Esophagus (tissue), 2 donors: ENCODE measurements at regions not wholly inside any gene's neighbourhood (a gene's known extent, or its start where the extent isn't known, plus 50 kb on each side); places are given as distances from the start of the nearest gene placed in this dataset.

Experiments
- H3K27ac ChIP-seq, 2 donors: one replicate each; pipeline ENCODE4 v1.5.1; 2013; ENCODE audit warnings: low read depth in 2 of 2, mild to moderate bottlenecking in 2 of 2, inconsistent platforms in 1 of 2, low read length in 1 of 2, moderate library complexity in 1 of 2
- H3K27me3 ChIP-seq, 2 donors: one replicate each; pipeline ENCODE4 v1.6.1; 2013; ENCODE audit warnings: low read length in 2 of 2, control low read depth in 1 of 2, mild to moderate bottlenecking in 1 of 2; ENCODE audit not compliant: insufficient read depth in 2 of 2, control insufficient read depth in 1 of 2
- H3K36me3 ChIP-seq, 2 donors: one replicate each; pipeline ENCODE4 v1.6.1; 2013; ENCODE audit warnings: low read length in 1 of 2; ENCODE audit not compliant: control insufficient read depth in 2 of 2, insufficient read depth in 2 of 2
- H3K4me1 ChIP-seq, 2 donors: one replicate each; pipeline ENCODE4 v1.6.1; 2013; ENCODE audit warnings: low read length in 1 of 2; ENCODE audit not compliant: control insufficient read depth in 2 of 2, insufficient read depth in 2 of 2
- H3K4me3 ChIP-seq, 2 donors: one replicate each; pipeline ENCODE4 v1.5.1; 2013; ENCODE audit warnings: low read length in 2 of 2, mild to moderate bottlenecking in 2 of 2, low read depth in 1 of 2, moderate library complexity in 1 of 2
- H3K9me3 ChIP-seq, 2 donors: one replicate each; pipeline ENCODE4 v1.6.1; 2013; ENCODE audit warnings: mild to moderate bottlenecking in 2 of 2, low read depth in 1 of 2, low read length in 1 of 2, moderate library complexity in 1 of 2; ENCODE audit not compliant: control insufficient read depth in 2 of 2, insufficient read depth in 1 of 2
- WGBS, 2 donors: extraction: QIAGEN DNeasy Blood & Tissue Kit; methylation state at CpG; one replicate each; pipeline ENCODE4 v1.1.7; 2013; 5-methylcytosine and 5-hydroxymethylcytosine counted together
- donor health status: healthy with polysubstance abuse.
- donor health status: Bipolar disorder and iron deficiency.

- H3K4me3 ChIP-seq, result no peak overlapping the region
- H3K36me3 ChIP-seq, result no peaks in the 10 kb centered on the region
- H3K27me3 ChIP-seq, result no peaks in the 10 kb centered on the region
- no peak overlapping the region for H3K27ac ChIP-seq
- 83 to 88% methylated on average over 4 of the region's 4 CpGs for WGBS, 2 donors
- H3K9me3 ChIP-seq, result peaks cover 0 to 2% of the 10 kb centered on the region in 2 donors
- H3K4me1 ChIP-seq, result no peaks in the 10 kb centered on the region
These were observed 130.6 kb upstream of the CACNA1E start for GRCh38 chr1:181352695-181353094.

- no peak overlapping the region for H3K27ac ChIP-seq
- WGBS, 2 donors, result 64 to 72% methylated on average over 1 of the region's 1 CpG
- peaks cover 2 to 3% of the 10 kb centered on the region in 2 donors for H3K9me3 ChIP-seq
- H3K4me3 ChIP-seq, result no peak overlapping the region
- H3K36me3 ChIP-seq, result no peaks in the 10 kb centered on the region
- H3K4me1 ChIP-seq, result no peaks in the 10 kb centered on the region
- H3K27me3 ChIP-seq, result no peaks in the 10 kb centered on the region
These were observed 129.8 kb upstream of the CACNA1E start for GRCh38 chr1:181353526-181353925.

GRCh38 chr1:181354865-181355264, 128.5 kb upstream of the CACNA1E start:
- 87 to 96% methylated on average over 3 of the region's 3 CpGs for WGBS, 2 donors
- H3K4me1 ChIP-seq, result no peaks in the 10 kb centered on the region
- no peaks in the 10 kb centered on the region for H3K27me3 ChIP-seq
- H3K27ac ChIP-seq, result no peak overlapping the region
- no peak overlapping the region for H3K4me3 ChIP-seq
- H3K9me3 ChIP-seq, result peaks cover 2 to 3% of the 10 kb centered on the region in 2 donors
- no peaks in the 10 kb centered on the region for H3K36me3 ChIP-seq

GRCh38 chr1:181356505-181357340, 126.6 kb upstream of the CACNA1E start:
- H3K4me1 ChIP-seq, result no peaks in the 10 kb centered on the region
- 60 to 68% methylated on average over 11 of the region's 11 CpGs for WGBS, 2 donors
- H3K27ac ChIP-seq, result no peak overlapping the region

DNA sequence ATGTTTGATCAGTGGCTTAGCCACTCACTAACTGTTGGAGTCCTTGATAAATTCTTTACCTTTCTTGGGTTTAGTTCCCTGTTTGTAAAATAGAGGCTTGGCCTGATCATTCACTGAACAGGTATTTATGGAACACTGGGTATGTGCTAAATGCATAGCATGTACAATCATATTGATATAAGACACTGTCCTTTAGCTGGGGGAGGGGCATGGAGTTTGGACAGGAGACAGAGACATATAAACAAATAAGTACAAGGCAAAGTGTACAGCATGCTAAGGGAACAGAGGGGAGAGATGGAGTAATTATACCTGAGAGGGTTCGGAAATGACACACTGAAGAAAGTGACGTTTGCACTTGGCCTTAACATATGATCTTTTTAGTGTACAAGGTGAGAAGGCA, 124.3 kb upstream of the CACNA1E start:
- H3K27me3 ChIP-seq, result no peaks in the 10 kb centered on the region
- H3K4me3 ChIP-seq, result no peak overlapping the region
- no peak overlapping the region for H3K27ac ChIP-seq
- H3K4me1 ChIP-seq, result no peaks in the 10 kb centered on the region
- WGBS, 2 donors, result 74 to 79% methylated on average over 2 of the region's 2 CpGs
- H3K36me3 ChIP-seq, result no peaks in the 10 kb centered on the region
- peaks cover 0 to 3% of the 10 kb centered on the region in 2 donors for H3K9me3 ChIP-seq

More at GRCh38 chr1:181356505-181357340, 126.6 kb upstream of the CACNA1E start:
- H3K4me3 ChIP-seq, result no peak overlapping the region
- no peaks in the 10 kb centered on the region for H3K36me3 ChIP-seq
- H3K9me3 ChIP-seq, result peaks cover 0 to 3% of the 10 kb centered on the region in 2 donors
- no peaks in the 10 kb centered on the region for H3K27me3 ChIP-seq

DNA sequence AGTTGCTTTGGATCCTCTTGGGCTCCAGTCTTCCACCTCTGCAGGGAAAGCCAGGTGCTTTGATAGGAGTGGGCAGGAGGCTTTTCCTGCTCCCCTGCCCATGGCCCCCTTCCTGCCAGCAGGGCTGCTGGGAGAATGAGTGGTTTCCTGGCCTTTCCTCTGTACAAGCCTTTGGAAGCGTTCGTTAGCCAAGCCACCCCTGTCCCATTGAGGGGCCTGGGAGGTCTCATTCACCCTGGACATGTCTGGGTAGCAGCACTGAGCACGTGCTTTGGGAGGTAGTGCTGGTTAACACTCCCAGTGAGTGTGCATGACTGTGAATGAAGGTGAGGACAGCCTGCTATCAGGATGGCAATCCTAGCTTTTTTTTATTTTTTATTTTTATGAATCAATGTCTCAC, 118.5 kb upstream of the CACNA1E start:
- H3K9me3 ChIP-seq, result no peaks in the 10 kb centered on the region
- no peaks in the 10 kb centered on the region for H3K27me3 ChIP-seq
- no peak overlapping the region for H3K27ac ChIP-seq
- WGBS, 2 donors, result 75 to 89% methylated on average over 3 of the region's 3 CpGs
- H3K4me3 ChIP-seq, result no peak overlapping the region
- no peaks in the 10 kb centered on the region for H3K4me1 ChIP-seq
- no peaks in the 10 kb centered on the region for H3K36me3 ChIP-seq

- Histone ChIP-seq H3K27ac (no peak overlapping the region), H3K36me3 (no peaks in the 10 kb centered on the region), H3K9me3 (no peaks in the 10 kb centered on the region), H3K4me3 (no peak overlapping the region), H3K27me3 (no peaks in the 10 kb centered on the region), H3K4me1 (no peaks in the 10 kb centered on the region)
- 92 to 96% methylated on average over 8 of the region's 8 CpGs for WGBS, 2 donors
These were observed 116.4 kb upstream of the CACNA1E start for GRCh38 chr1:181366910-181367309.

DNA sequence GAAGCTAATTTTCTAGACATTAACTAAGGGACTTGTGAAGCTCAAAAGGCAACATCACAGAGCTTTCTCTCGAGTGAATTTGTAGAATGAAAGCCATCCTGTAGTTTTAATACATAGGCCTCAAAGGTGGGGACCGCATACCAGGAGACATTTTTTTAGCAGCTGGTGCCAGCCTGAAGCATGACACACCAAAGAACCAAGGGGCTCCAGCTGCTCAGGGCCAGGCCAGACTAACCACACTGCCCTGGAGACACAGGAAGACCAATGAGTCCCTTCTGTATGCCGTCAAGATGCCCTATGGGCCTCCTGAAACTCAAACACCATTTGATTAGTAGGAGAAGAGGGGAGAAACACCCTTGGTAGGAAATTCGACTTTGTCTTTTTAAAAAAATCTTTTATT, 113.9 kb upstream of the CACNA1E start:
- Histone ChIP-seq H3K9me3 (no peaks in the 10 kb centered on the region), H3K27me3 (no peaks in the 10 kb centered on the region), H3K4me1 (no peaks in the 10 kb centered on the region), H3K27ac (no peak overlapping the region), H3K4me3 (no peak overlapping the region), H3K36me3 (no peaks in the 10 kb centered on the region)
- WGBS, 2 donors, result 80 to 81% methylated on average over 4 of the region's 4 CpGs

GRCh38 chr1:181383695-181384094, 99.6 kb upstream of the CACNA1E start:
- Histone ChIP-seq H3K27ac (no peak overlapping the region), H3K36me3 (no peaks in the 10 kb centered on the region), H3K4me3 (no peak overlapping the region), H3K4me1 (no peaks in the 10 kb centered on the region), H3K27me3 (no peaks in the 10 kb centered on the region), H3K9me3 (no peaks in the 10 kb centered on the region)
- WGBS, 2 donors, result 65 to 74% methylated on average over 6 of the region's 6 CpGs

GRCh38 chr1:181386340-181386739, 97.0 kb upstream of the CACNA1E start:
- Histone ChIP-seq H3K36me3 (no peaks in the 10 kb centered on the region), H3K4me1 (no peaks in the 10 kb centered on the region), H3K27ac (no peak overlapping the region), H3K4me3 (no peak overlapping the region), H3K9me3 (no peaks in the 10 kb centered on the region), H3K27me3 (no peaks in the 10 kb centered on the region)
- 51 to 54% methylated on average over 2 of the region's 2 CpGs for WGBS, 2 donors
